HAP-1 (cell line): ENCODE measurements at regions not wholly inside any gene's neighbourhood (a gene's known extent, or its start where the extent isn't known, plus 50 kb on each side); places are given as distances from the start of the nearest gene placed in this dataset.

Experiments used
- DNase-seq, 2 experiments: peaks; one replicate each; pipeline ENCODE4 v3.0.0-alpha.2; 2016 to 2020; ENCODE audit warnings: low spot score in 2 of 2
- H3K27me3 ChIP-seq: fragments of 250-450 bp; sonication (Bioruptor Pico); 2 replicates; pipeline ENCODE4 v1.5.1; 2020; ENCODE audit warnings: low read depth, mild to moderate bottlenecking, moderate library complexity
- H3K36me3 ChIP-seq: fragments of 250-450 bp; sonication (Bioruptor Pico); replicated peaks from 2 replicates; pipeline ENCODE4 v1.5.1; 2020; ENCODE audit warnings: mild to moderate bottlenecking
- H3K4me1 ChIP-seq: fragments of 250-450 bp; sonication (Bioruptor Pico); 2 replicates; pipeline ENCODE4 v1.5.1; 2020; ENCODE audit warnings: mild to moderate bottlenecking
- H3K4me3 ChIP-seq: fragments of 250-450 bp; sonication (Bioruptor Pico); 2 replicates; pipeline ENCODE4 v1.5.1; 2020; ENCODE audit warnings: mild to moderate bottlenecking, moderate library complexity
- H3K9me3 ChIP-seq: fragments of 250-450 bp; sonication (Bioruptor Pico); 2 replicates; pipeline ENCODE4 v1.5.1; 2020; ENCODE audit warnings: mild to moderate bottlenecking, moderate library complexity
- in situ Hi-C: fragments of 300-500 bp; cut with MboI; formaldehyde crosslinking; loops from 3 replicates; pipeline ENCODE4 v1.14.3; 2020; ENCODE audit warnings: low sequenced_read_pairs, inconsistent platforms, mixed read lengths

DNA sequence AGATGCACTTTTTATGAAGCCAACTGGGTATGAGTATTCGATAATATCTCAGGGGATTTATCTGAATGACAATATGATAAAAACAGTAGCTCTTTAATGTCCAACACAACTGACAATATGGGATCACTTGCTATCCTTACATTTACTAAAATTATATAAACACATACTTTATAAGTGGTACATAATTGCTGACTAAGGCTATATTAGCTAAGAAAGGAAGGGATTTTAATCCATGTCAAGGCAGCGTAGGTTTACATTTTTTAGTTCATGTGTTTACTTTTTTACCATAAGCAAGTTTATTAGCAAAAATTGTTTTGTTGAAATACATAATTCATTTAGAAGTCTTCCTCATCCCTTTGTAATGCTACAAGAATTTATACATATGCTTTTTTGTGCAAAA is 796.2 kb downstream of the TLE1 start:
- Histone ChIP-seq H3K36me3 (no peaks in the 10 kb centered on the region), H3K4me1 (no peaks in the 10 kb centered on the region), H3K4me3 (no peak overlapping the region), H3K27me3 (no peaks in the 10 kb centered on the region), H3K9me3 (no peaks in the 10 kb centered on the region)
- in situ Hi-C loops: no loop called here
- DNase-seq: no peak

GRCh38 chr9:80892703-80893102 is 796.6 kb downstream of the TLE1 start:
- Histone ChIP-seq H3K9me3 (no peaks in the 10 kb centered on the region), H3K27me3 (no peaks in the 10 kb centered on the region), H3K4me1 (no peaks in the 10 kb centered on the region), H3K4me3 (no peak overlapping the region), H3K36me3 (no peaks in the 10 kb centered on the region)
- no peak for DNase-seq
- in situ Hi-C loops: no loop called here

DNA sequence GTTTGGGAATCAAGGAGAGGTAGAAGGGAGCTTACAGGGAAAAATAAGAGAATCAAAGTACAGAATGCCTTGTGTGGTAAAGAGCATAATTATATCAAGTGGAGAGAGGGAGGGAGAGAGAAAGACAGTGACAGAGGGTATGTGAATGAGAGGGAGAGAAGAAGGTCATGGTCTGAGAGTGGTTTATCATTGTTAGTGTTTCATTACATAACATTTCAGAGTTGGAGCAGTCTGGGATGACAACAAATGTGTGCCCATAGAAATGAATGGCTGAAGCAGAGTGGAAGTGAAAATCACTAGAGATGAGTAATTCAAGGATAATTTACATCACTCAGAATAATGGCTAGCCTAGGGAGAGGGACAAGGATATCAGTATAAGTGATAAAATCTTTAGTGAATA is 799.2 kb downstream of the TLE1 start:
- Histone ChIP-seq H3K27me3 (no peaks in the 10 kb centered on the region), H3K36me3 (no peaks in the 10 kb centered on the region), H3K4me3 (no peak overlapping the region), H3K4me1 (no peaks in the 10 kb centered on the region), H3K9me3 (no peaks in the 10 kb centered on the region)
- in situ Hi-C loops: no loop called here
- no peak for DNase-seq

GRCh38 chr9:80885894-80886293 is 803.5 kb downstream of the TLE1 start:
- H3K4me3 ChIP-seq: no peak overlapping the region
- in situ Hi-C loops: no loop called here
- no peak for DNase-seq
- H3K4me1 ChIP-seq: no peaks in the 10 kb centered on the region
- no peaks in the 10 kb centered on the region for H3K27me3 ChIP-seq
- H3K9me3 ChIP-seq: no peaks in the 10 kb centered on the region
- no peaks in the 10 kb centered on the region for H3K36me3 ChIP-seq

- no peak overlapping the region for H3K4me3 ChIP-seq
- no peaks in the 10 kb centered on the region for H3K36me3 ChIP-seq
- in situ Hi-C loops: no loop called here
- no peaks in the 10 kb centered on the region for H3K4me1 ChIP-seq
- no peaks in the 10 kb centered on the region for H3K27me3 ChIP-seq
- H3K9me3 ChIP-seq: no peaks in the 10 kb centered on the region
- no peak for DNase-seq
These were observed 805.3 kb downstream of the TLE1 start for GRCh38 chr9:80883826-80884579.

DNA sequence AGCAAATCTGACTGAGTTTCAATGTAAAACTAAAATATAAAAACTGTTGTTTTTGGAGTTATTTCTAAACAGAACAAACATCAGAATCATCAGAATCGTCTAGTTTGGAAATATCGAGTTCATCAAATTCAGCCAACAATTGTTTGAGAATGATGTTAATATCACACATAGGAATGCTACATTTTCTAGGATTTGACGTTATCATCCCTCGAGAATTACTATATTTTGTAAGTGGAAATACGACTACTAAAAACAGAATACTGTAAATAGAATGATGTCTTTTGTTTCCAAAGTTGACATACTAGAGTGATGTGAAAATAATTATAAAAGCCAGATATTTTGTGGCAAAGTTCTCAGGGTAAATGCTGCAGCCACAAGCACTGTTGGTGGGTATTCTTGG is 805.9 kb downstream of the TLE1 start:
- Histone ChIP-seq H3K27me3 (no peaks in the 10 kb centered on the region), H3K4me1 (no peaks in the 10 kb centered on the region), H3K36me3 (no peaks in the 10 kb centered on the region), H3K4me3 (no peak overlapping the region), H3K9me3 (no peaks in the 10 kb centered on the region)
- no peak for DNase-seq
- in situ Hi-C loops: no loop called here

DNA sequence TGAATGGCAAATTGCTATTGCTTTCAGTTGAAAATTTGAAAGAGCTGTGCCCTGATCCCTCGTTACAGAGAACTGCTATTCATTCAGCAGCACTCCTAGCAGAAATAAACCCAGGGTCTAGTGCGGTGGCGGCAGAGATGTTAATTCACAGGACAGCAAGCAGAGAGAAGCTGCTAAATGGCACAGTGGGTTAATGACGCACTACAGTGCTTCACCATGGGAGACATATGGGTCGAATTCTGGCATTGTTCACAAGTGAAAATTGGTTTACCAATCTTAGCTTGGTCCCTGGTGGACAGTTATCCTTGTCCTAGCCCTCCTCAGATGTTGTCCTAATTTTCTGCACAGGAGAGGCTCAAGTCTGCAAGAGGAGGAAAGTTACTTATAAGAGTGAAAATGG is 807.4 kb downstream of the TLE1 start:
- Histone ChIP-seq H3K9me3 (no peaks in the 10 kb centered on the region), H3K4me3 (no peak overlapping the region), H3K27me3 (no peaks in the 10 kb centered on the region), H3K4me1 (no peaks in the 10 kb centered on the region), H3K36me3 (no peaks in the 10 kb centered on the region)
- in situ Hi-C loops: no loop called here
- no peak for DNase-seq

- no peak overlapping the region for H3K4me3 ChIP-seq
- DNase-seq: no peak
- no peaks in the 10 kb centered on the region for H3K36me3 ChIP-seq
- H3K9me3 ChIP-seq: no peaks in the 10 kb centered on the region
- H3K4me1 ChIP-seq: no peaks in the 10 kb centered on the region
- no peaks in the 10 kb centered on the region for H3K27me3 ChIP-seq
- in situ Hi-C loops: no loop called here
These were observed 808.0 kb downstream of the TLE1 start for GRCh38 chr9:80881320-80881719.

DNA sequence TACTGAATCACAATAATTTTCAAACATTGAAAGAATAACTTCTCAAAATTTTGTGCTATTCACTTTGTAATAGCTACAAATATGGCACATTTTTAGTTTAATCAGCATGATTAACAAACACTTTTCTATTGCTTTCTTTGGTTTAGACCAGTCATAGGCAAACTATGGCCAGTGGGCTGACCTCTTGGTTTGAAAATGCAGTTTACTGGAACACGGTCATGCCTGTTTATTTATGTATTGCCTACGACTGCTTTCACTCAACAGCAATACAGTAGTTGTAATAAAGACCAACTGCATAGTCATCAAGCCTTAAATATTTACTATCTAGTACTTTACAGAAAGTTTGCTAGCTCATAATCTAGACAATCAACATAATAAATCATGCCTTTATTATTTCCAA is 810.8 kb downstream of the TLE1 start:
- in situ Hi-C loops: no loop called here
- no peak for DNase-seq
- no peaks in the 10 kb centered on the region for H3K4me1 ChIP-seq
- H3K36me3 ChIP-seq: no peaks in the 10 kb centered on the region
- no peaks in the 10 kb centered on the region for H3K9me3 ChIP-seq
- H3K4me3 ChIP-seq: no peak overlapping the region
- H3K27me3 ChIP-seq: no peaks in the 10 kb centered on the region

DNA sequence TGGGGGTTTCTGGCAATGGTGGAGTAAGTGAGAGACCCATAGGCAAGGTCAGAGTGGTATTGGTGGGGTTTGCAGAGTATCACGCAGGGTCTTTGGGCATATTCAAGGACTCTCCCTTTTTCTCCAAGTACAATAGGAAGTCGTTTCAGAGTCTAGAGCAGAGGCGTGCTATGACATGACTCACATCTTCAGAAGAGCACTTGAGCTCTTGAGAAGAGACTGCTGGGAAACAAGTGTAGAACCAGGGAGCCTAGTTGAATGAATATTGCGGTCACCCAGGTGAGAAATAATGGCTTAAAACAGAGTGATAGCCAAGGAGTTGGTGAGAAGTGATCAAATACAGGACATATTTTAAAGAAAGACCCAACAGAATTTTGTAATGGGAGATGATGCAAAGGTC is 813.4 kb downstream of the TLE1 start:
- H3K4me3 ChIP-seq: no peak overlapping the region
- DNase-seq: no peak
- in situ Hi-C loops: no loop called here
- H3K36me3 ChIP-seq: no peaks in the 10 kb centered on the region
- no peaks in the 10 kb centered on the region for H3K9me3 ChIP-seq
- H3K27me3 ChIP-seq: no peaks in the 10 kb centered on the region
- no peaks in the 10 kb centered on the region for H3K4me1 ChIP-seq

GRCh38 chr9:80874276-80874675 is 815.1 kb downstream of the TLE1 start:
- Histone ChIP-seq H3K9me3 (no peaks in the 10 kb centered on the region), H3K4me3 (no peak overlapping the region), H3K36me3 (no peaks in the 10 kb centered on the region), H3K4me1 (no peaks in the 10 kb centered on the region), H3K27me3 (no peaks in the 10 kb centered on the region)
- in situ Hi-C loops: no loop called here
- DNase-seq: no peak

GRCh38 chr9:80873861-80874260 is 815.5 kb downstream of the TLE1 start:
- DNase-seq: no peak
- in situ Hi-C loops: no loop called here
- no peak overlapping the region for H3K4me3 ChIP-seq
- H3K36me3 ChIP-seq: no peaks in the 10 kb centered on the region
- H3K4me1 ChIP-seq: no peaks in the 10 kb centered on the region
- no peaks in the 10 kb centered on the region for H3K9me3 ChIP-seq
- H3K27me3 ChIP-seq: no peaks in the 10 kb centered on the region

- Histone ChIP-seq H3K9me3 (no peaks in the 10 kb centered on the region), H3K4me1 (no peaks in the 10 kb centered on the region), H3K4me3 (no peak overlapping the region), H3K27me3 (no peaks in the 10 kb centered on the region), H3K36me3 (no peaks in the 10 kb centered on the region)
- no peak for DNase-seq
- in situ Hi-C loops: no loop called here
These were observed 817.8 kb downstream of the TLE1 start for GRCh38 chr9:80871596-80871995.

DNA sequence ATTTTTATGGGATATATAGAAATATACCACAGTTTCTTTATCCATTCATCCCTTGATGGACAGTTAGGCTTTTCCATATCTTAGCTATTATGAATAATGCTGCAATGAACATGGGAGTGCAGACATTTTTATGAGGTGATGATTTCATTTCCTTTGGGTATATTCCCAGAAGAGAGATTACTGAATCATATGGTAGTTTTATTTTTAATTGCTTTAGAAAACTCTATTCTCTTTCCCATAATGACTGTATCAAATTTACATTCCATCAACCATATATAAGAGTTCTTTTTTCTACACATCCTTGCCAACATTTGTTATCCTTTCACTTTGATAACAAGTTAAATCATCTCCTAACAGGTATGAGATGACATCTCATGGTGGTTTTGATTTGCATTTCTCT is 821.6 kb downstream of the TLE1 start:
- Histone ChIP-seq H3K36me3 (no peaks in the 10 kb centered on the region), H3K9me3 (no peaks in the 10 kb centered on the region), H3K27me3 (no peaks in the 10 kb centered on the region), H3K4me3 (no peak overlapping the region), H3K4me1 (no peaks in the 10 kb centered on the region)
- in situ Hi-C loops: no loop called here
- DNase-seq: no peak

DNA sequence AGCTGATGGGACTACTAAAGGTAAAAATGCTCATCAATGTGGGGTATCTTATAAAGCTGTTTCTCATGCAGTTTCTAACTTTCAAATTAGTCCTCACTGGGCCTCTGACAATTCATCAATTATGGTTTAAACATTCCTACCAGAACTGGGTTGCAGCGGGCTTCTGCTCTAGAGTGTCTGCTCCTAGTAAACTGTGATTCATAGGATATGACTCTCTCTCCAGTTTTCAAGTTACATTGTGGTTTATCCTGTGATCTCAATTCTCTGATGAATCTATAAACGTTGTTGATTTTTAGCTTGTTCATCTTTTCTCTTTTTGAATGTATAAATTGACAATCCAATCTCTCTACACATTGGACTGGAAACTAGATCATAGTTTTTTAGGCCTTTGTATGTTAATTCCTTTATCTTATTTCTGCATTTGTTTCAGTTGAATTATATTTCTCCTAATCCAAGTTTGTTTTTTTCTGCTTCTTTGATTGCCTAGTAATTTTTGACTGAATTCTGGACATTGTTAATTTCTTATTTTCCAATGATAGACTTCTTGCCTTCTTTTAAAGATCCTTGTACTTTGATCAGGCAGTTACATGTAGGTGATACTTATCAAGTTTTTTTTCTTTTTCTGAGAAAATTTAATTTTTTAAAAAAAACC is 822.6 kb downstream of the TLE1 start:
- in situ Hi-C loops: no loop called here
- H3K4me1 ChIP-seq: no peaks in the 10 kb centered on the region
- DNase-seq: no peak
- H3K4me3 ChIP-seq: no peak overlapping the region
- H3K27me3 ChIP-seq: no peaks in the 10 kb centered on the region
- H3K36me3 ChIP-seq: no peaks in the 10 kb centered on the region
- no peaks in the 10 kb centered on the region for H3K9me3 ChIP-seq
